Memory B cell (primary cell): ENCODE measurements at regions not wholly inside any gene's neighbourhood (a gene's known extent, or its start where the extent isn't known, plus 50 kb on each side); places are given as distances from the start of the nearest gene placed in this dataset.
"Not testable (repeated sequence)": the region's sequence is repeated elsewhere in the genome, so short reads cannot be mapped to it uniquely, and the experiment has no call there.

ENCODE experiments used
- ATAC-seq: fragments of 150-1000 bp; cut with Tn5 transposase; 2 replicates; pipeline ENCODE4 v1.10.0; 2021; ENCODE audit warnings: low read depth, mild to moderate bottlenecking, moderate library complexity
- DNase-seq, 2 donors: peaks; one replicate each; pipeline ENCODE4 v3.0.0; 2022; ENCODE audit warnings: low spot score in 2 of 2
- H3K27ac Mint-ChIP-seq: one replicate; pipeline ENCODE4 v1.8.0; 2022; ENCODE audit warnings: mild to moderate bottlenecking, moderate library complexity, mixed read lengths
- H3K27me3 Mint-ChIP-seq: one replicate; pipeline ENCODE4 v1.8.0; 2022; ENCODE audit warnings: mixed read lengths
- H3K36me3 Mint-ChIP-seq: one replicate; pipeline ENCODE4 v1.8.0; 2022; ENCODE audit warnings: mild to moderate bottlenecking, mixed read lengths
- H3K4me1 Mint-ChIP-seq: one replicate; pipeline ENCODE4 v1.8.0; 2022; ENCODE audit warnings: mixed read lengths
- H3K4me3 Mint-ChIP-seq: one replicate; pipeline ENCODE4 v1.8.0; 2022; ENCODE audit warnings: mild to moderate bottlenecking, moderate library complexity, mixed read lengths
- H3K9me3 Mint-ChIP-seq: one replicate; pipeline ENCODE4 v1.8.0; 2022; ENCODE audit warnings: mixed read lengths

- not testable (repeated sequence) for ATAC-seq, H3K4me1 Mint-ChIP-seq, H3K36me3 Mint-ChIP-seq, H3K4me3 Mint-ChIP-seq, H3K9me3 Mint-ChIP-seq, H3K27me3 Mint-ChIP-seq, DNase-seq, H3K27ac Mint-ChIP-seq
Measured at GRCh38 chr1:149378462-149378861, 96.4 kb upstream of the NBPF19 start.

GRCh38 chr1:149390173-149390926 is 84.5 kb upstream of the NBPF19 start:
- not testable (repeated sequence) for H3K9me3 Mint-ChIP-seq, H3K36me3 Mint-ChIP-seq, H3K4me1 Mint-ChIP-seq, H3K27me3 Mint-ChIP-seq, H3K27ac Mint-ChIP-seq
- ATAC-seq = peak; percentile 81
- peak; percentile 58 to 72 for DNase-seq
- H3K4me3 Mint-ChIP-seq = peak overlapping the region; percentile 83

- H3K27ac Mint-ChIP-seq, H3K9me3 Mint-ChIP-seq, H3K4me1 Mint-ChIP-seq, H3K4me3 Mint-ChIP-seq, H3K27me3 Mint-ChIP-seq, DNase-seq, H3K36me3 Mint-ChIP-seq: not testable (repeated sequence)
- ATAC-seq = peak; percentile 63
Measured at GRCh38 chr1:149390931-149391330, 83.9 kb upstream of the NBPF19 start.

- H3K4me1 Mint-ChIP-seq, H3K36me3 Mint-ChIP-seq, H3K27ac Mint-ChIP-seq, DNase-seq, H3K4me3 Mint-ChIP-seq, H3K27me3 Mint-ChIP-seq, ATAC-seq, H3K9me3 Mint-ChIP-seq: not testable (repeated sequence)
Measured at GRCh38 chr1:149395802-149396201, 79.0 kb upstream of the NBPF19 start.

- not testable (repeated sequence) for H3K27me3 Mint-ChIP-seq, H3K27ac Mint-ChIP-seq, H3K4me1 Mint-ChIP-seq, H3K9me3 Mint-ChIP-seq, DNase-seq, H3K4me3 Mint-ChIP-seq, ATAC-seq, H3K36me3 Mint-ChIP-seq
Measured at GRCh38 chr1:149398527-149398926, 76.3 kb upstream of the NBPF19 start.

- H3K27me3 Mint-ChIP-seq, H3K9me3 Mint-ChIP-seq, H3K4me3 Mint-ChIP-seq, ATAC-seq, H3K27ac Mint-ChIP-seq, DNase-seq, H3K4me1 Mint-ChIP-seq, H3K36me3 Mint-ChIP-seq: not testable (repeated sequence)
Measured at GRCh38 chr1:149408404-149408803, 66.4 kb upstream of the NBPF19 start.

- not testable (repeated sequence) for H3K4me1 Mint-ChIP-seq, DNase-seq, H3K27me3 Mint-ChIP-seq, H3K27ac Mint-ChIP-seq, H3K4me3 Mint-ChIP-seq, H3K9me3 Mint-ChIP-seq, H3K36me3 Mint-ChIP-seq, ATAC-seq
Measured at GRCh38 chr1:149415373-149415772, 59.5 kb upstream of the NBPF19 start.

GRCh38 chr1:149418782-149419181 is 56.1 kb upstream of the NBPF19 start:
- ATAC-seq, H3K4me3 Mint-ChIP-seq, DNase-seq, H3K27ac Mint-ChIP-seq, H3K9me3 Mint-ChIP-seq, H3K27me3 Mint-ChIP-seq, H3K36me3 Mint-ChIP-seq, H3K4me1 Mint-ChIP-seq: not testable (repeated sequence)

GRCh38 chr1:149423122-149423521 is 51.7 kb upstream of the NBPF19 start:
- not testable (repeated sequence) for H3K4me3 Mint-ChIP-seq, H3K9me3 Mint-ChIP-seq, ATAC-seq, H3K27ac Mint-ChIP-seq, H3K27me3 Mint-ChIP-seq, H3K4me1 Mint-ChIP-seq, DNase-seq, H3K36me3 Mint-ChIP-seq
